ENCODE measurements at regions not wholly inside any gene's neighbourhood (a gene's known extent, or its start where the extent isn't known, plus 50 kb on each side); places are given as distances from the start of the nearest gene placed in this dataset.

GRCh38 chr6:22825210-22825609 is 255.8 kb downstream of the HDGFL1 start:
- H3K36me3 Mint-ChIP-seq (ENCODE audit: low read depth) = peaks cover under 1% of the 10 kb centered on the region
- H3K27ac Mint-ChIP-seq (ENCODE audit: unreplicated experiment) = no peak overlapping the region
- H3K4me1 Mint-ChIP-seq = peaks cover 40% of the 10 kb centered on the region
- no peak for DNase-seq (ENCODE audit: low read depth, low spot score)
- no peak overlapping the region for H3K4me3 Mint-ChIP-seq
- TF ChIP-seq CTCF (conservative IDR thresholded peaks at IDR 0.05) = no peak
- peaks cover 2% of the 10 kb centered on the region for H3K9me3 Mint-ChIP-seq
- H3K27me3 Mint-ChIP-seq (ENCODE audit: low read depth) = no peaks in the 10 kb centered on the region

- Mint-ChIP-seq H3K4me1 (peaks cover 30% of the 10 kb centered on the region), H3K36me3 (ENCODE audit: low read depth) (no peaks in the 10 kb centered on the region), H3K27me3 (ENCODE audit: low read depth) (no peaks in the 10 kb centered on the region), H3K9me3 (peaks cover 3% of the 10 kb centered on the region), H3K27ac (ENCODE audit: unreplicated experiment) (no peak overlapping the region), H3K4me3 (no peak overlapping the region)
- DNase-seq (ENCODE audit: low read depth, low spot score) = no peak
- TF ChIP-seq CTCF (conservative IDR thresholded peaks at IDR 0.05) = no peak
Measured at GRCh38 chr6:22826961-22827360, 257.6 kb downstream of the HDGFL1 start.

GRCh38 chr6:22827760-22828159 is 258.4 kb downstream of the HDGFL1 start:
- H3K9me3 Mint-ChIP-seq = peaks cover 3% of the 10 kb centered on the region

GRCh38 chr6:22828179-22829062 is 259.1 kb downstream of the HDGFL1 start:
- H3K4me1 Mint-ChIP-seq = peaks cover 29% of the 10 kb centered on the region
- H3K4me3 Mint-ChIP-seq = no peak overlapping the region
- H3K9me3 Mint-ChIP-seq = peaks cover 5% of the 10 kb centered on the region
- no peaks in the 10 kb centered on the region for H3K27me3 Mint-ChIP-seq (ENCODE audit: low read depth)
- peak; percentile 22 for DNase-seq (ENCODE audit: low read depth, low spot score)
- H3K36me3 Mint-ChIP-seq (ENCODE audit: low read depth) = peaks cover 2% of the 10 kb centered on the region
- TF ChIP-seq CTCF (conservative IDR thresholded peaks at IDR 0.05) = peak; percentile 75
- peak overlapping the region; percentile 19 for H3K27ac Mint-ChIP-seq (ENCODE audit: unreplicated experiment)

More at GRCh38 chr6:22827760-22828159, 258.4 kb downstream of the HDGFL1 start:
- H3K36me3 Mint-ChIP-seq (ENCODE audit: low read depth) = peaks cover under 1% of the 10 kb centered on the region
- H3K4me3 Mint-ChIP-seq = no peak overlapping the region
- no peak for DNase-seq (ENCODE audit: low read depth, low spot score)
- H3K27me3 Mint-ChIP-seq (ENCODE audit: low read depth) = no peaks in the 10 kb centered on the region
- H3K4me1 Mint-ChIP-seq = peaks cover 29% of the 10 kb centered on the region
- H3K27ac Mint-ChIP-seq (ENCODE audit: unreplicated experiment) = no peak overlapping the region
- TF ChIP-seq CTCF (conservative IDR thresholded peaks at IDR 0.05) = no peak

- peaks cover 2% of the 10 kb centered on the region for H3K36me3 Mint-ChIP-seq (ENCODE audit: low read depth)
- H3K4me3 Mint-ChIP-seq = no peak overlapping the region
- TF ChIP-seq CTCF (conservative IDR thresholded peaks at IDR 0.05) = no peak
- peaks cover 29% of the 10 kb centered on the region for H3K4me1 Mint-ChIP-seq
- DNase-seq (ENCODE audit: low read depth, low spot score) = no peak
- H3K27ac Mint-ChIP-seq (ENCODE audit: unreplicated experiment) = no peak overlapping the region
- H3K9me3 Mint-ChIP-seq = peaks cover 7% of the 10 kb centered on the region
- H3K27me3 Mint-ChIP-seq (ENCODE audit: low read depth) = no peaks in the 10 kb centered on the region
Measured at GRCh38 chr6:22829070-22829469, 259.7 kb downstream of the HDGFL1 start.
